Activated CD4-positive, alpha-beta T cell treated with anti-CD3 and anti-CD28 coated beads, Interleukin-2, Interleukin-6, amounts not matched to agents 100 ng/mL and 50 ng/mL, durations not matched to agents 16 hours and 8 hours (primary cell): ENCODE measurements at regions not wholly inside any gene's neighbourhood (a gene's known extent, or its start where the extent isn't known, plus 50 kb on each side); places are given as distances from the start of the nearest gene placed in this dataset.
"Not testable (repeated sequence)": the region's sequence is repeated elsewhere in the genome, so short reads cannot be mapped to it uniquely, and the experiment has no call there.

Experiments used
- DNase-seq: peaks from one replicate; pipeline ENCODE4 v3.0.0-alpha.2; 2020

DNA sequence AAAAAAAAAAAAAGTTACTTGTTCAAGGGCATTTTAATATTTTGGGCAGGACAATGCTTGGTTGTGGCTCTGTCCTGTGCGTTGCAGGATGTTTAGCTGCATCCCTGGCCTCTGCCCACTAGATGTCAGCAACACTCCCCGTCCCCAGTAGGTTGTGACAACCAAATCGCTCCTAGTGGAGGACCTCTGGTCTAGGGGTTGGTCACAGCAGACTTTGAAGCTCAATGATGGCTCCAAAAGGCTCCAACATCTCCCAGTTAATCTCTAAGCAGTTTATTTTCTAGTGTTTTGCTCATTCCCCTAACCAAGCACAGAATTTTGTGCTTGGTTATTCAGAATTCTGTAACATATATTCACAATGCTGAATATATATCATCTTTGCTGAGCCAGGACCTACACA is 67.0 kb downstream of the CHRNA1 start:
- peak; percentile 83 for DNase-seq

DNA sequence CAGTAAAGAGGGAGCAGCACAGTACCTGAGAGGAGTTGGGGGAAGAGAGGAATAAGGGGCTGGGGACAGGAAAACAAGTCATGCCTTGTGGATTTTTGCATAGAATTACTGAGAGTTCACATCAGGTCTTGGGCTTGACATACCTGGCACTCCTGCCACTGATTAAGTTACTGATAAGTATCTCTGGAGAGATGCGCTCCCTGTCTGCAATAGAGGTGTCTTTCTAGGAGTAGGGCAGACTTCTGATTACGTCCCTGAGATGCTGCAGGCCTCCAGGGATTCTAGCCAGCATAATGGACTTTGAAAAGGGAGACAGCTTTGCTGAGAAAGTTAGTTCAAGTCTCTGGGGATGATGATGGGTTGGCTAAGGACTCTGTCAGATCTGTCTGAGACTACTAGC is 69.4 kb downstream of the CHRNA1 start:
- no peak for DNase-seq

DNA sequence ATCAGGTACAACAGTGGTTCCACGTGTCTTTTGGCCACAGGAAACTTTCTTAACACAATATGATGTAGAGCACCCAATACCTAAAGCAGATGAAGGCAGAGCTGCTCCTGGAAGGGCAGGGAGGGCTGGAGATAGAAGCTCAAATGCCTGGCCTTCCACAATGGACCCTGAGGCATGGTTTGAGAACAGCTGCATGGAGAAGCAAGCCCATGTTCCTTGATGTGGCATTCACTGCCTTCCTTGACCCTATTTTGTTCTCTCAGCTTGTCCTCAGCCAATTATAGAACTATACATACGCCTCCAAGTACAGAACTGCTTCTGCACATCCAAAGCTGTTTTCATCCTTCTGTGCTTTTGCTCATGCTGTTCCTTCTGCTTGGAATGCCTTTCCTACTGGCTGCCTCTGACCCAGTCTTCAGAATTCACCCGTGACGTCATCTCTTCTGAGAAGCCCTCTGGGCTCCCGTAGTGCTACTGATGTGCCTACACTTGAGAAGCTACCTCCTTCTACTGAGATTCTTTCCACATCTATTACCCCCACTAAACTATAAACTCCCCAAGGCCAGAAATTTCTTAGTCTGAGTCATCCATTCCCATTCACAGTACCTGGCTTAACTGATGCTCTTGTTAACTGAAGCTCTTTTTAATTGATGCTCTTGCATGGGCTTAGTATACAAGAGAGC is 69.9 kb downstream of the CHRNA1 start:
- no peak for DNase-seq

DNA sequence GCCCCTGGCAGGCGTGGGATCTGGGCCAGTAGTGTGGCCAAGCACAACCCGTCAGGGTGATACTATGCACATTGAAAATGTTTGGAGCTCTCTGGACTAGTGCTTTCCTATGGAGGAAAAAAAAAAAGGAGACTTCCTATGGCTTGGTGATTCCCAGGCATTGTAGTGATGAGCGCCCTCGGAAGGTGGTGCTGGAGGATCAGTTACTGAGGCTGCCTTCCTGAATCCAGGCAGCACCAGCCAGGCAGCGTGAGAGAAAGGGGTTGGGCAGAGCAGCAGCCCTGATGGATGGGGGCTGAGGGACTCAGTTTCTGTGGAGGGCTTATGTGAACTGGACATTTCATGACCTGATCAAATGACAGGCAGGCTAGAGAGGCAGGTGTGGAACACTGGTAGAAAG is 70.9 kb downstream of the CHRNA1 start:
- no peak for DNase-seq

DNA sequence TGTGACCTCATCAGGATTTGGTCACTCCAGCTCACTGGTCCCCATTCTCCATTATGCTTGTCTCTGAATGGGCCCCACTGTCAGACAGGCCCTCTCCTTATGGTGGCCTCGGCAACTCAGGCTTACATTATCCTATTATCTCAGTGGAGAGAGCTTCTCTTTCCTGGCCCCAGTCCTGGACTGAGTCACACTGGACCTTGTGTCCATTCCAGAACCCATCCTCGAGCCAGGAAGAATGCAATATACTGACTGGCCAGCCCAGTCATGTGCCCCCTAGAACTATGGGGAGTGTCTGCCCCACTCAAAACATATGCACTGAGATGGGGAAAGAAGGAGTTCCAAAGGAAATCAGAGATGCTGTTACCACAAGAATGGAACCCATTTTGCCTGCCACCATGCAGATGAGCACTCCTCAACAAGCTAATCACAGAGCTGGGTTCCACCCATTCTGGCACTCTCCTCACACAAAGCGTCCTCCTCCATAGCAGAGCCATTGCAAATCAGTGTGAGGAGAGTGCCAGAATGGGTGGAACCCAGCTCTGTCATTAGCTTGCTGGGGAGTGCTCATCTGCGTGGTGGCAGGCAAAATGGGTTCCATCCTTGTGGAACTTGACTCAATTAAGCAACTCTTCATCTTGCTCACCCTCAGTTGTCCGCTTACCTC is 71.9 kb downstream of the CHRNA1 start:
- DNase-seq: no peak

DNA sequence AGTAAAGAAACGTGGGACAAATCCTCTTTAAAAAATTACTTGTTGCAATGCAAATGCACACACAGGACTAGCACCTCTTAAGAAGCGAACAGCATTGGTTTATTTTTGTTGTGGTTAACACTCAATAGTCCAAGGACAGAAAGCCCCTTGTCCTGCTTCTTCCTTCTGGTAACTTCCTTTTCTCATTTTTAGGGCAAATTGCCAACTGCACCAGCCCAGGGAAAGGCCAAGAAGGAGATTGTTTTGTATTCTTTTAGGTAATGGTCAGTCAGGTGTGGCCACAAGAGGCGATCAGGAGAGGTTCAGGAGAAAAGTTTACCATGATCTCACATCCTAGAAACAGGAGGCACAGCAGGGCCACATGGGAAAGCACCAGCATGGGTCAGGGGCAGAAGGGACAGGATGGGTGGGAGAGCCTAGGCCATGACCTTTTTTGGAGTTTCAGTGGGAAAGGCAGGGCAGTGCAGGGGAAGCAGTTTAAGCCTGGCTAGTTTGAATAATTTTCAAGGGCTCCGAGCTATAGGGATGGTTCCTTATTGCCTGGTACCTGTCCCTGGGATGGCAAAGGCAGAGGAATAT is 73.0 kb downstream of the CHRNA1 start:
- no peak for DNase-seq

DNA sequence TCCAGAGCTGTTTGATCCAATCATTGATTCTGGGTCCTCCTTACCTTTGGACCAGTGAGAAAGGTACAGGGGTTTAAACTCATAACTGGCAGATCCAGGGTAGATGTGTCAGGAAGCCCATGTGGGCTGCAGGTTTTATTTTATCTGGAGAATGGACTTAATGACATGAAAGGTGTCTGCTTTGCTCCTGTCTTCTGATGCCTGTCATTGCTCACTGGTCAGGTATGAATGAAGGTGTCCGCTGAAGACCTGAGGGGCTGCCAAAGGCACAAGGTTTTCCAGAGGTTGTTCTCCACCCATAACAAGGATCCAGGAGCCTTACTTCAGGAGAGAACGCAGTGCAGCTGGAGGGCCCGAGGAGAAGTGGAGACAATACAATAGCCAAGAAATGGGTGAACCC is 74.2 kb downstream of the CHRNA1 start:
- DNase-seq: no peak

DNA sequence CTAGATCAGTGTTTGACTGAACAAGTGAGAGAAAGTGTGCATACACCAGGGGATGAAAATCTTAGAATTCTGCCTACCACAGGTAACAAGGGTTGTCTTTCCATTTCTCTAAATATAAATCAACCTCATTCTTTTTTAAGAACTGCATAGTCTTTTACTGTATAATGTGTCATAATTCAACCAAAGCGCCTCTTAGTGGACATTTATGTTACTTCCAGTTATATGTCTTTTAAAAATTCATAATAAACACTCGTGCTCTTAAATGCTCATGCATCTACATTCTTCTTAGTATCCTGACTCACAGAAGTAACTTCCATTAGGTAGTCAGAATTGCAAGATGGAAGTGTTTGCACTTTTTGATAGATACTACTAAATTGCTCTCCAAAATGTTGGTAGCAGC is 76.2 kb downstream of the CHRNA1 start:
- DNase-seq: peak; percentile 52

DNA sequence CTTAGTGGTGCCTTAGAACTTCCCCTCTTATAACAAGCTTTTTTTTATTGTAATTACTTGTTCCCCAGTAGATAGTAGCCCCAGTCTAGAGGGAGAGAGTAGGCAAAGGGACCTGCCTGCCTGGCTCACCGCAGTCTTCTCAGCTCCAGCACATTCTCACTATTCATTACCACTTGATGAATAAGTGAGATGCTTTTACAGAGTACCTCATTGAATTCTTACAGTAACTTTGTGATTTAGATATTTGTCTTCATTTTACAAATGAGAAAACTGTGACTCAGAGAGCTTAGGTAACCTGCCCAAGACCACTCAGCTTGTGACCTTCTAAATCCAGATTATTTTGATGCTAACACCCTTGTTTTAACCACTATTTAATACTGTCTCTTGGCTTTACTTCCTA is 77.8 kb downstream of the CHRNA1 start:
- DNase-seq: no peak

DNA sequence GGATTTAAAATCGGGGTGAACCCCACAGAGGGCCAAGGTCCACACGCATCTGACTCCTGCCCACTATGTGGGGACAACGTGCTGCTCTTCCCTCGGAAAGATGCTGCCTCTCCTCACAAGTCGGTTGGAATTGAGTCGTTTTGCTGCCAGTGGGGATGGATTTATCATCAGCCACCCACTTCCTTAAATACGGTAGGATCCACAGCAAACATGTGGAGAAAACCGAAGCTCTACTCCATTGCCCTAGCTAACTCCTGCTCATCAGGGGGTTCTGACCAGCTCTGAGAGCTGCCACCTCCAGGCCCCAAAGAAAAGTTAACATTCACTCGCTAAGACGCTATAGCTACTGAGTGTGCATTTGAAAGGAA is 80.9 kb downstream of the CHRNA1 start:
- DNase-seq: peak; percentile 36

DNA sequence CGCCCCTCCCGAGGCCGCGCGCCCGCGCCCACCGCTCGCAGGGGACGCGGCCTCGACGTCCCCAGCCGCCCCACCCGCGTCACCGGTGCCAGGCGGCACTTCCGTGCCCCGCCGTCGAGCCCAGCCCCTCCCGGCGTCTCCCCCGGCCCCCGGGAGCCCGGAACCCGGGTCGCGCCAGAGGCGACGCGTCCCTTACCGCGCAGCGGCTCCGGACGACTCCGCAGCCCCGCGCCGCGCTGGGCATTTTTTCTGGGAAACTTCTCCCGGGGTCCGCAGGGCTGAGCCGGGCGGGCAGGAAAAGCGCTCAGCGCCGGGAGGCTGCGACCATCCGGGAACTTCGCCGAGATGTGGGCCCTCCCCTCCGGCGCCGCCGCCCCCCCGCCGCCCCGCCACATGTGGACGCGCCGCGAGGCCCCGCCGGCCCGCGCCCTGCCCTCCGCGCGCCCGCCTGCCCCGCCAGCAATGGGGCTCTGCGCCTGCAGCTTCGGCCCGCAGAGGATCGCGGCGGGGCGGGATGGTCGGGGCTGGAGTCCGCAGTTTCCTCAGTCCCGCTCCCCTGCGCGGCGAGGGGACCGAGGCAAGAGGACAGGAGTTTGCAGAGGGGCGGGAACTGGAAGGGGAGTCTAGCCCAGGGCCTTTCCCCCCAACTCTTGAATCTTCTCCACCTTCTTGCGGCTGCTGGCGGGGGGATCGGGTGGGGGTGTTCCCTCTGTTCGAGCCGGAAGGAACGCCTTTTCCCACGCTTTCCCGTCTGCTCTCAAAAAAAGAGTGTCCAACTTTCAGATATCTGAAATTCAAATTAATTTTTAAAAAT is 81.5 kb downstream of the CHRNA1 start:
- peak; percentile 55 for DNase-seq

DNA sequence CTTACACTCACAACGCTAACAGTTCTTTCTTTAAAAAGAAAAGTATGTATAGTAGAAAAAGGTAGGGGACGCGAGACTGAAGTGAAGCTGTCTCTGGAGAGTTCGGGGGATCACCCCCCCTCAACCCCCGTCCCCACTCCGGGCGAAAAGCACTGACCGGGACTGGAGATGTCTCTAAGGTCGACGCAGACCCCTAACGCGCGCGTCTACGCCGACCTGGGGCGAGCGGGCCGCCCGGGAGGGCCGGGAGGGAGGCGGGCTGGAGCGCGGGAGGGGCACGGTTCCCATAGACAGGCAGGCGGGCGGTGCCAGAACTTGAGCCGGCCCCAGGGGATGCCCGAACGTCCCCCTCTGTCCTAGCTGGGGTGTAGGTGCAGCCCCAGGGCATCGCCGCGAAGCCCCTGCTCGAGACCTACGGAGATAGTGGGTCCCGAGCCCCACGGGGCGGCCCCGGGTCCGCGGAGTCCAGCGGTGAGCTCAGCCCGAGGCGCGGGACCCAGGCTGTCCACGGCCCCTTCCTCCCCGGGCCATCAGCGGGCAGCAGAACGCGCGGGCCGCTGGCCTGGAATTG is 82.2 kb downstream of the CHRNA1 start:
- DNase-seq: peak; percentile 52

DNA sequence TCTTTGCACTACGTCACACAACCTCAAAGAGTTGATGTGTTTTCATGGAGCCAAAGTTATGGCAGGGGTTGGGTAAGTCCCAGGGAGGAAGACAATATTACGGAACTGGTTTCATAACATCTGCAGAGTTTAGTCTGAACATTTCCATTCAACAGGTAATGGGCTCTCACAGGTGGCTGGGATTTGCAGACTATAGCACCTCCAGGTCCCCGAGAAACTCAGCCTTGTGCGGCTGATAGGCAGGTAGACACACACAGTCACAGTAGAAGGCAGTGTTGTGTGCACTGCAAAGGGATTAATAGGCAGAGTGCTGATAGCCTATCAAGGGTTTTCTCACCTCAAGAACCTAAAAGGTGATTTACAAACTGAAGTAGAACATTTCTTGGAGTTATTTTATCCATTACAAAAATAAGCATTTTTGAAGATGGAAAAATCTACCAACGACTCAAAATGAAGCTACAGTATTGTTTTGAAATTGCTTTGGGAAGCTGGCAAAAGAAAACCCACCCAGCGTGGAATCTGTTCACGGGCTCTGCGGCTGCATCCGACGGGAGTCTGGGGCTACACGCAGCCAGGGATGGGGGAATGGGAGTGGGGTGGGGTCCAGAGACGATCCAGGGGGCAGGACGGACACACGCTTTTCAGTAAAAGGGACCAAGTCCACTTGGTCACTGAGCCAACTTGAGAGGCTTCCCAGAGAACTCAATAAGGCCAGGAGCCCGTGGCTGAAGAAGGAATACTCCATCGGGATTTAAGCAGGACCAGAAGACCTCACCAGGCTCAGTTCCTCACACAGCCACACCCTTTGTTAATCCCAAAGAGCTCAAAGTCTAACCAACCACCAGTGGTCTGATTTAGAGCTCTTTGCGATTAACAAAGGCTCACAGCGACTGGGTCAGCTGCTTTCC is 82.9 kb downstream of the CHRNA1 start:
- no peak for DNase-seq

DNA sequence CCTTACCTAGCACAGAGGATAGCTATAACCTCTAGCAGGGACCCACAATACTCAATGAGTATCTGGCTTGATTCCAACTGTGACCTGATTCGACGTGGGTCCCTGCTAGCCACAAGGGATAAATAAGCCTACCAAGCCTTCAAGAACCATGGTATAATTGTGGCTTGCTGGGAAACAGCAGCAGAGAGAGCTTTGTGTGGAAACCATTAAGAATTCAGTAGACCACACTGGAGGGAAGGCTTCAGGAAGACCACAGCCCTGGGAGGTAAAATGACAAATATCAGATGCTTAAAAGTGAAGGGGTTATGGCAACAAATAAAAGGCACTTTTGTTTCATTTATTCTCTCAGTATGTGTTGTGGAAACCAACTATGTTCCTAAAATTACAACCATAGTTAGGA is 82.6 kb upstream of the WIPF1 start:
- DNase-seq: no peak

DNA sequence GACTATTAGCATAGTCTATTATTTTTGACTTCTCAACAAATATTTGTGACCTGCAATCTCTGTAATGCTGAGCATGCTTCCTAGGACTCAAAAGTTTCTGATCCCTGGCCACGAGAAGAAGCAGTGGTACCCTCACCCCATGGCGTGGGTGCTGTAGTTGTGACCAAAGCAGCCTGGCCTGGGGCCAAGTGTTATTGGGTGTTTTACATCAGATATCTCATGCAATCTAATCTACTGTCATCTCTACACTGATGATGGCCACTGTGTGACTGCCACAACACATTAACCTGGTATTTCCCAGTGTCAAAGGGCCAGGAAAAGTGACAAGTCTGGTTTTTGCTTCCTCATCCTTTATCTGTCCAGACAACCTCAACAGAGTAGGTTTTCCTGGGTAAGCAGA is 80.8 kb upstream of the WIPF1 start:
- DNase-seq: no peak

DNA sequence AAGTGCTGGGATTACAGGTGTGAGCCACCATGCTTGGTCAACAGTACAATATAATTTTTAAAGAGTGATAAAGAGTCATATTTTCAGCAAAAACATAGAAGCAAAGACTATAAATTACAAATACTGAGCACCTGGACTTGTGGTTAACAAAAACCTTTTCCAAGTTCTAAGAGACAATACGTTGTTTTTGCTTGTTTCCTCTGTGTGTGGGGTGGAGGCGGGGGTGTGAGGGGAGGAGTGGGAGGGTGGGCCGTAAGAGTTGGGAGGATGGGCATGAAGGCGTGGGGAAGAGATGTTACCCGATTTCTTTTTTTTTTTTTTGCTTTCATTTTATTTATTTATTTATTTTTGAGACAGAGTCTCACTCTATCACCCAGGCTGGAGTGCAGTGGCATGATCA is 78.0 kb upstream of the WIPF1 start:
- no peak for DNase-seq

DNA sequence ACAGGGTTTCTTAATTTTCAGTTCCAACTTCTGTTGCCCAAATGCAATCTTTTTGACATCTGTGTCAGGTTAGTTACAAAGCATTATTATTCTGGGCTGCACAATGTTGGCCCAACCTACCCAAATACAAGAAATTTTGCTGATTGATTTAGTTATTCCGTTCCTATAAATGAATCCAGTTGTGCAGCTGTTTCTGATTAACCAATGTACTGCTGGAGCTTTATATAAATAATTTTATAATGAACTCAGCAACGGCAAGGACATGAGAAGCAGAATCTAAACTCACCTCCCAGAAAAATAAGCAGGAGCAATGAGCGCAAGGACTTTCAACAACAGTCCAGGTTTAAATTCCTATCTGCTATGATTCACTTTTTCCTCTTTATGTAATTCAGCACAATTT is 76.3 kb upstream of the WIPF1 start:
- DNase-seq: no peak

DNA sequence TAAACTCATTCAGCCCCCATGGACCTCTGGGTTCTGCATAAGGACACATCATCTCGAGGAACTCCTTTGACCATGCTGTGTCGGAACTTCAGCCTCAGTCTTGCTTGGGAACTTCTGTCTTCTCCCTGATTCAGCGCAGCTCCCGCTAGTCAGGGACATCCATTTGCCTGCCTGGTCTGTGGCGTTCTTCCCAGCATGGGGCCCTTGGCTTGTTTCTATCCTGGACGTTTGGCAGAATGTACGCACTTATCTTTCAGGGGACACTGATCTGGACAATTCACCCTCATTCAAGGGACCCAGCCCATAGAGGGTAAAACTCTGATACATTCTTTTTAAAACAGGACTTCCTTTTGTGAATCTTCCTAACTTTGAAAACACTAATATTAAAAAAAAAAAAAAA is 75.8 kb upstream of the WIPF1 start:
- DNase-seq: no peak

DNA sequence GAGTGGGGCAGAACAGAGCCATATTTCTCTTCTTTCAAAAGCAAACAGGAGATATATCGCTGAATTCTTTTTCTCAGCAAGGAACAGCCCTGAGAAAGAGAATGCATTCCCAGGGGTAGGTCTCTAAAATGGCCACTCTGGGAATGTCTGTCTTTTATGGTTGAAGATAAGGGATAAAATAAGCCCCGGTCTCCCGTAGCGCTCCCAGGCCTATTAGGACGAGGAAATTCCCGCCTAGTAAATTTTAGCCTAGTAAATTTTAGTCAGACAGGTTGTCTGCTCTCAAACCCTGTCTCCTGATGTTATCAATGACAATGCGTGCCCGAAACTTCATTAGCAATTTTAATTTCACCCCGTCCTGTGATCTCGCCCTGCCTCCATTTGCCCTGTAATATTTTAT is 73.9 kb upstream of the WIPF1 start:
- DNase-seq: not testable (repeated sequence)

DNA sequence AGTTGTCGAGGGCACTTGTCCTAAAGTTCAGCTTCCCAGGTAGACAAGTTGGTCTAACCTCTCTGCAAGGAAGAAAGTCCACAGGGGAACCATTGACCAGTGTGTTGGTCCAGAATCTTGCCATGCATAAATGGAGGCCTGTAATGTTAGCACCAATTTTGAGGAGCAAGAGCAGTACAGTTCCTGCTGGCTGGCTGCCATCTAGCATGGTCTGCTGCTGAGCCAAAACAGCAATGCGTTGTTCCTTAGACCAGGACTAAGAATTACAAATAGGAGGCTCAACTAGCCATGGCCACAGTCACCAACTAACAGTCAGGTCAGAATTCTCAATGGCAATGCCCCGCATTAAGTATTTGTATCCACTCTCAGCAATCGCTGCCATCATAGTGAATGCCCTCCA is 72.8 kb upstream of the WIPF1 start:
- DNase-seq: no peak

DNA sequence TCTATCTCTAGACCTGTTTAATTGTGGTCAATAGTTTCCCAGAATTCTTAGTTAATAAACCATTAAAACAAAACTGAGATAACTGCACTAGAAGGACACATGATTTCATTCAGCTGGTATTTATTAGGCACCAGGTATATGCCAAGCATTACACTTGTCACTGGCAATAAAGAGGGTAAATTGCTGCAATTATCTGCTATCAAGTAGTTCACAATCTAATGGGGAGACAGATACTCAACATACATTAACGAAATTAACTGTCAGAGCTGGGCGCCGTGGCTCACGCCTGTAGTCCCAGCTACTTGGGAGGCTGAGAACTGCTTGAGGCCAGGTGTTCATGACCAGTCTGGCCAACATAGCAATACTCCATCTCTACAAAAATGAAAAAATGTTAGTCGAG is 71.7 kb upstream of the WIPF1 start:
- DNase-seq: no peak

DNA sequence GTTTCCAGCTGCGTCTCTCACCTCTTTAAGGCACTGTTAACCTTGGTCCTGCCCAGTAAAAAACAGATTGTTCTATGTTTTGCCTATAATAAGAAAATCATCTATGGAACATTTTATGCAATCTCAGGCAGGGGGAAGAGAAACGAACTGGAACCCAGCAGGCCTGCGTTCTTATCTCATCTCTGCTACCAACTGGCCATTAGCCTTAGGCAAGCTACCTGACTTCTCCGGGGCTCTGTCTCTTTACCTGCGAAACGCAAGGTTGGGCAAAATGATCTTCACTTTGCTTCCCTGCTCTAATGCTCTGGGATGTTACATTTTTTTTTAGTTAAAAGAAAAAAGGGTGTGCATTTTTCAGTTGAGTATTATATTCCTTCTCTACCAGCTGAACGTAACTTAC is 70.5 kb upstream of the WIPF1 start:
- no peak for DNase-seq
